GM12891 (cell line): ENCODE measurements at regions not wholly inside any gene's neighbourhood (a gene's known extent, or its start where the extent isn't known, plus 50 kb on each side); places are given as distances from the start of the nearest gene placed in this dataset.

Source experiments
- PAX5 ChIP-seq: IDR thresholded peaks from 2 replicates; pipeline ENCODE4 v1.6.1; 2011; ENCODE audit warnings: low read length, moderate library complexity, mild to moderate bottlenecking; ENCODE audit not compliant: insufficient read depth, severe bottlenecking
- POLR2A ChIP-seq: IDR thresholded peaks from 2 replicates; pipeline ENCODE4 v1.6.1; 2011; ENCODE audit warnings: low read depth, low read length, control low read depth
- POLR2AphosphoS5 ChIP-seq: IDR thresholded peaks from 2 replicates; pipeline ENCODE4 v1.6.1; 2011; ENCODE audit warnings: low read depth, low read length, control low read depth
- POU2F2 ChIP-seq: IDR thresholded peaks from 2 replicates; pipeline ENCODE4 v1.6.1; 2011; ENCODE audit warnings: low read depth, mild to moderate bottlenecking, control low read depth, low read length, moderate library complexity
- SPI1 ChIP-seq: IDR thresholded peaks from 2 replicates; pipeline ENCODE4 v1.6.1; 2011; ENCODE audit warnings: low read depth, low read length, control low read depth
- TAF1 ChIP-seq: IDR thresholded peaks from 2 replicates; pipeline ENCODE4 v1.6.1; 2011; ENCODE audit warnings: low read depth, low read length, control low read depth

DNA sequence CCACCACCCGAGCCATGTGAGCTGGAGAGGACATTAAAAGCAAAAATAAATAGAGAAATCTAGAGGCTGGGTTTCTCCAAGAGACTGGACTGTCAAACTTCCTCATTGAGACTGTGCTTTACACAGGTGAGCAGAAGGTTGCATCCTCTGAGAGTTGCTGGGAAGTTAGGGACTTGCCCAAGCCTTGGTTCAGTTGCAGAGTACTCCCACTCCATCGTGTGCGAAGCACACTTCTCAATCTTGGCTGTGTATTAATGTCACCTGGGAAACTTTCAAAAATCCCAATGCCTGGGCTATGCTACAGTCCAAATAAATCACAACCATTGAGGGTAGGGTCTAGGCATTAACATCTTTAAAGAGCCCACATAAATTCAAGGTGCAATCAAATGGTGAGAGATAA lies 89.2 kb downstream of the ZNF330 start:
- TF ChIP-seq POLR2AphosphoS5 (no peak), POLR2A (no peak), TAF1 (no peak), POU2F2 (no peak), SPI1 (no peak), PAX5 (no peak)
